GM12892 (cell line): ENCODE measurements at regions not wholly inside any gene's neighbourhood (a gene's known extent, or its start where the extent isn't known, plus 50 kb on each side); places are given as distances from the start of the nearest gene placed in this dataset.

Experiments used
- DNase-seq: peaks from one replicate; pipeline ENCODE4 v3.0.0; 2011; ENCODE audit not compliant: insufficient read length
- FAIRE-seq: peaks from 2 replicates; lab custom pipeline; 2011; peaks lifted over from hg19 to GRCh38; lab: Jason Lieb, UNC
- POLR2A ChIP-seq: IDR thresholded peaks from 2 replicates; pipeline ENCODE4 v1.6.1; 2011; ENCODE audit warnings: low read depth, low read length, control low read depth
- POLR2AphosphoS5 ChIP-seq: IDR thresholded peaks from 2 replicates; pipeline ENCODE4 v1.6.1; 2011; ENCODE audit warnings: low read depth, low read length, control low read depth
- TAF1 ChIP-seq: IDR thresholded peaks from 2 replicates; pipeline ENCODE4 v1.6.1; 2011; ENCODE audit warnings: low read depth, mild to moderate bottlenecking, control low read depth, low read length, borderline replicate concordance

GRCh38 chr9:129398961-129399633, 221.0 kb upstream of the IER5L start:
- DNase-seq (no peak), FAIRE-seq (no peak)
- TF ChIP-seq POLR2AphosphoS5 (no peak), TAF1 (no peak), POLR2A (no peak)

GRCh38 chr9:129398101-129398960, 220.3 kb upstream of the IER5L start:
- no peak for DNase-seq
- no peak for FAIRE-seq
- TF ChIP-seq POLR2A (no peak), POLR2AphosphoS5 (no peak), TAF1 (no peak)

- TF ChIP-seq POLR2AphosphoS5 (no peak), POLR2A (no peak), TAF1 (no peak)
- no peak for DNase-seq
- FAIRE-seq, result no peak
These were observed 219.3 kb upstream of the IER5L start for GRCh38 chr9:129397335-129397734.

GRCh38 chr9:129396365-129396708, 218.3 kb upstream of the IER5L start:
- TF ChIP-seq TAF1, result no peak
- TF ChIP-seq POLR2AphosphoS5, result no peak
- no peak for TF ChIP-seq POLR2A
- DNase-seq, result no peak
- FAIRE-seq, result no peak

- no peak for FAIRE-seq
- TF ChIP-seq TAF1 (no peak), POLR2A (no peak)
- DNase-seq, result no peak
These were observed 217.7 kb upstream of the IER5L start for GRCh38 chr9:129395633-129396364.

GRCh38 chr9:129394886-129395279, 216.8 kb upstream of the IER5L start:
- FAIRE-seq (no peak), DNase-seq (no peak)
- TF ChIP-seq POLR2A (no peak), TAF1 (no peak), POLR2AphosphoS5 (no peak)

- DNase-seq (no peak), FAIRE-seq (no peak)
- TF ChIP-seq POLR2AphosphoS5, result no peak
These were observed 216.2 kb upstream of the IER5L start for GRCh38 chr9:129394061-129394885.

- no peak for TF ChIP-seq POLR2AphosphoS5
- no peak for TF ChIP-seq TAF1
- TF ChIP-seq POLR2A, result no peak
- FAIRE-seq, result no peak
- no peak for DNase-seq
These were observed 215.0 kb upstream of the IER5L start for GRCh38 chr9:129393064-129393463.

GRCh38 chr9:129392093-129392541, 214.1 kb upstream of the IER5L start:
- FAIRE-seq (no peak), DNase-seq (no peak)
- TF ChIP-seq POLR2AphosphoS5 (no peak), POLR2A (no peak), TAF1 (no peak)

- DNase-seq (no peak), FAIRE-seq (no peak)
- TF ChIP-seq POLR2AphosphoS5 (no peak), POLR2A (no peak), TAF1 (no peak)
These were observed 213.2 kb upstream of the IER5L start for GRCh38 chr9:129391221-129391661.

GRCh38 chr9:129390541-129390940, 212.5 kb upstream of the IER5L start:
- TF ChIP-seq TAF1, result no peak
- TF ChIP-seq POLR2AphosphoS5, result no peak
- TF ChIP-seq POLR2A, result no peak
- FAIRE-seq (no peak), DNase-seq (no peak)

GRCh38 chr9:129387822-129388221, 209.8 kb upstream of the IER5L start:
- TF ChIP-seq POLR2AphosphoS5 (no peak), POLR2A (no peak), TAF1 (no peak)
- FAIRE-seq (no peak), DNase-seq (no peak)
